Smooth muscle cell (in vitro differentiated cells): ENCODE measurements at regions not wholly inside any gene's neighbourhood (a gene's known extent, or its start where the extent isn't known, plus 50 kb on each side); places are given as distances from the start of the nearest gene placed in this dataset.
A peak's percentile ranks its signal among the peaks of the same experiment; 100 is the strongest.

ENCODE experiments used
- DNase-seq: peaks from one replicate; lab custom pipeline; 2025; ENCODE audit not compliant: unreplicated experiment; lab: John Stamatoyannopoulos, UW
- H2AFZ ChIP-seq: fragments of 200-600 bp; sonication (generic); 2 replicates; pipeline ENCODE4 v1.6.0; 2016; ENCODE audit warnings: antibody characterized with exemption, low read depth, mild to moderate bottlenecking
- H3F3A ChIP-seq: fragments of 200-600 bp; sonication (generic); 2 replicates; pipeline ENCODE4 v1.6.0; 2017; ENCODE audit warnings: antibody characterized with exemption, low read depth
- H3K27ac ChIP-seq: fragments of 200-600 bp; sonication (generic); 2 replicates; pipeline ENCODE4 v1.5.1; 2016; ENCODE audit warnings: low read depth, mild to moderate bottlenecking
- H3K27me3 ChIP-seq: fragments of 200-600 bp; sonication (generic); 2 replicates; pipeline ENCODE4 v1.6.1; 2016; ENCODE audit warnings: low read depth, mild to moderate bottlenecking
- H3K36me3 ChIP-seq: fragments of 200-600 bp; sonication (generic); 2 replicates; pipeline ENCODE4 v1.5.1; 2016; ENCODE audit warnings: low read depth
- H3K4me1 ChIP-seq: fragments of 200-600 bp; sonication (generic); 2 replicates; pipeline ENCODE4 v1.5.1; 2016; ENCODE audit warnings: low read depth
- H3K4me2 ChIP-seq: fragments of 200-600 bp; sonication (generic); 2 replicates; pipeline ENCODE4 v1.6.0; 2016; ENCODE audit warnings: mild to moderate bottlenecking
- H3K4me3 ChIP-seq: fragments of 200-600 bp; sonication (generic); 2 replicates; pipeline ENCODE4 v1.5.1; 2016; ENCODE audit warnings: mild to moderate bottlenecking
- H3K79me2 ChIP-seq: fragments of 200-600 bp; sonication (generic); 2 replicates; pipeline ENCODE4 v1.6.0; 2016; ENCODE audit warnings: low read depth, mild to moderate bottlenecking
- H3K9ac ChIP-seq: fragments of 200-600 bp; sonication (generic); 2 replicates; pipeline ENCODE4 v1.6.0; 2016; ENCODE audit warnings: low read depth
- H3K9me3 ChIP-seq: fragments of 200-600 bp; sonication (generic); replicated peaks from 2 replicates; pipeline ENCODE4 v1.5.1; 2016; ENCODE audit warnings: low read depth
- H4K20me1 ChIP-seq: fragments of 200-600 bp; sonication (generic); 2 replicates; pipeline ENCODE4 v1.6.0; 2016; ENCODE audit warnings: low read depth
- CTCF ChIP-seq: fragments of 200-600 bp; sonication (generic); IDR thresholded peaks from 2 replicates; pipeline ENCODE4 v1.5.1; 2017; ENCODE audit warnings: borderline replicate concordance, mild to moderate bottlenecking, antibody characterized with exemption; ENCODE audit not compliant: insufficient read depth, poor library complexity, severe bottlenecking
- whole genome bisulfite sequencing: methylation state at CpG from one replicate; pipeline ENCODE4 v1.1.7; 2016; ENCODE audit warnings: low lambda C conversion rate; 5-methylcytosine and 5-hydroxymethylcytosine counted together

- no peaks in the 10 kb centered on the region for H3K36me3 ChIP-seq
- H3K79me2 ChIP-seq: no peaks in the 10 kb centered on the region
- no peak overlapping the region for H3K4me3 ChIP-seq
- 91% methylated on average over 14 of the region's 14 CpGs for WGBS
- no peaks in the 10 kb centered on the region for H4K20me1 ChIP-seq
- no peaks in the 10 kb centered on the region for H3K27me3 ChIP-seq
- H3K4me2 ChIP-seq: no peak overlapping the region
- no peaks in the 10 kb centered on the region for H3K4me1 ChIP-seq
- no peak for DNase-seq
- no peak overlapping the region for H3K27ac ChIP-seq
- H2AFZ ChIP-seq: no peak overlapping the region
- no peaks in the 10 kb centered on the region for H3F3A ChIP-seq
- no peak overlapping the region for H3K9ac ChIP-seq
- no peaks in the 10 kb centered on the region for H3K9me3 ChIP-seq
- TF ChIP-seq CTCF: no peak
These were observed 160.2 kb upstream of the ALKAL2 start for GRCh38 chr2:447902-448665.

DNA sequence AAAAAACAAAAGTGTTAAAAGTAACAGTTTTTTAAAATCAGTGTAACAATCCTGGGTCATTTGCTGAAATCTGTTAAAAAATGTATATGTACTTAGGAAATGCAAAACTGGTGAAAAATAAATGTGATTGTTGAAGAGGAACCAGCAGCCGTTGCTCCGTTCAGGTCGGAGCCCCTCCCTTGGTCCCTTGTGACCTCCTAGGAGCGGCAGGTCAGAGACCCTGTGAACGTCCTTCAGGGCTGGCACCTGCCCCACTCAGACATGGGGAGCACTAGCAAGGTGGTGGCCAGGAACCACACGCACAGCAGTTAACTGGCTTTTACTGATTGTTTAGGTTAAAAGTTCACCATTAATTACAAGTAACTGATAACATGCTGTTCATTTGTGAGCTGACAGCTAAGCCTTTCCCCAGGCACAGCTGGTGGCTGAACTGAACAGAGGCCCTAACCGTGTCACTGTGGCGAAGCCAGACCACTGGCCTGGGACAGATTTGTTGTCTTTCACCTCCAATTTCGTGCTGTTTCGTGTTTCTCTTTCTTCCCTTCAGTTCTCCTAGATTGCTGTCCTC, 159.2 kb upstream of the ALKAL2 start:
- TF ChIP-seq CTCF: no peak

DNA sequence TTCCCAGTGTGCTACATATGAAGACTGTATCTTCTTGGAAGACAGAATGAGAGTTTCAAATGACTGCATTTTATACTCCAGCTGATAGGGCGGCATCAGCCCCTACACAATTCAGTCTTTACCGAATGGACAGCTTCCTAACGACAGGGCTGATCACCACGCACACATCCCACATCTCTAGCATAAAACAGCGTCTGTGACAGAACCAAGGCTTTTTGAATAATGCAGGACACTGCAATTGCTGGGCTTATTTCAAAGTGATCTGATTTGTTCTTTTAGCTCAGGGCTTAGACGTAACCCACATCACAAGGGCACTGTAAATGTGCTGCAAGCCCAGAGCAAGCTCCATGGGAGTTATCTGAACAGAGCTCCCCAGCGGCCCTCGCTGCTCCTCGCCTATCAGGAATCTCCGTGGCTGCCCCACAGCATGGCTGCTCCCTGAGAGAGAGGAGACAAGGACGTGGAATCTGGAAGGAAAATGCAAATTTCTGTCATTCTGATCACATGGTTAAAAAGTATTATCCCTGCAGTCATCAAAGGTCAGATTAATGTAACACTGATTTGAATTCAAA, 158.5 kb upstream of the ALKAL2 start:
- H3K79me2 ChIP-seq: no peaks in the 10 kb centered on the region
- peak overlapping the region; percentile 0 for H2AFZ ChIP-seq
- H4K20me1 ChIP-seq: no peaks in the 10 kb centered on the region
- no peak overlapping the region for H3K27ac ChIP-seq
- TF ChIP-seq CTCF: no peak
- no peaks in the 10 kb centered on the region for H3F3A ChIP-seq
- H3K9me3 ChIP-seq: no peaks in the 10 kb centered on the region
- H3K4me2 ChIP-seq: no peak overlapping the region
- no peaks in the 10 kb centered on the region for H3K27me3 ChIP-seq
- H3K36me3 ChIP-seq: no peaks in the 10 kb centered on the region
- WGBS: 58% methylated on average over 11 of the region's 11 CpGs
- H3K4me3 ChIP-seq: no peak overlapping the region
- no peaks in the 10 kb centered on the region for H3K4me1 ChIP-seq
- DNase-seq: no peak
- H3K9ac ChIP-seq: no peak overlapping the region

More for the DNA sequence above, 159.2 kb upstream of the ALKAL2 start:
- no peak overlapping the region for H3K9ac ChIP-seq
- no peaks in the 10 kb centered on the region for H3K36me3 ChIP-seq
- DNase-seq: no peak
- no peaks in the 10 kb centered on the region for H3K4me1 ChIP-seq
- no peak overlapping the region for H3K27ac ChIP-seq
- H3K79me2 ChIP-seq: no peaks in the 10 kb centered on the region
- H3K4me3 ChIP-seq: no peak overlapping the region
- WGBS: 77% methylated on average over 10 of the region's 10 CpGs
- H4K20me1 ChIP-seq: no peaks in the 10 kb centered on the region
- H3F3A ChIP-seq: no peaks in the 10 kb centered on the region
- no peak overlapping the region for H2AFZ ChIP-seq
- no peaks in the 10 kb centered on the region for H3K9me3 ChIP-seq
- H3K4me2 ChIP-seq: no peak overlapping the region
- no peaks in the 10 kb centered on the region for H3K27me3 ChIP-seq
